PFSK-1 (cell line): ENCODE measurements at regions not wholly inside any gene's neighbourhood (a gene's known extent, or its start where the extent isn't known, plus 50 kb on each side); places are given as distances from the start of the nearest gene placed in this dataset.

Experiments used
- FOXP2 ChIP-seq: optimal IDR thresholded peaks from 2 replicates; pipeline ENCODE3; 2011; ENCODE audit warnings: borderline replicate concordance, control low read depth, inconsistent platforms; ENCODE audit not compliant: insufficient read depth; ENCODE audit errors: extremely low read length, extremely low read depth
- POLR2AphosphoS5 ChIP-seq: IDR thresholded peaks from 2 replicates; pipeline ENCODE4 v1.6.1; 2012; ENCODE audit warnings: low read depth, mild to moderate bottlenecking, control low read depth, low read length, moderate library complexity
- REST ChIP-seq, 2 experiments: IDR thresholded peaks; 2 replicates each; pipeline versions ENCODE4 v1.6.1 to v1.8.0; 2011 to 2012; ENCODE audit warnings: low read depth in 2 of 2, low read length in 2 of 2, control low read depth in 1 of 2, inconsistent platforms in 1 of 2, mild to moderate bottlenecking in 1 of 2, moderate library complexity in 1 of 2; ENCODE audit not compliant: insufficient read depth in 1 of 2
- SIN3A ChIP-seq: IDR thresholded peaks from 2 replicates; pipeline ENCODE4 v1.6.1; 2012; ENCODE audit warnings: mild to moderate bottlenecking, low read length, moderate library complexity, borderline replicate concordance; ENCODE audit not compliant: insufficient read depth
- TAF1 ChIP-seq: IDR thresholded peaks from 2 replicates; pipeline ENCODE4 v1.6.1; 2012; ENCODE audit warnings: low read length, control low read depth, borderline replicate concordance; ENCODE audit not compliant: insufficient read depth

- TF ChIP-seq POLR2AphosphoS5 = no peak
- TF ChIP-seq TAF1 = no peak
- TF ChIP-seq REST (IDR thresholded peaks at IDR 0.05; ENCODE audit: insufficient read depth in 1 of 2, low read depth in 2 of 2, low read length in 2 of 2) = no peak
- TF ChIP-seq FOXP2 = no peak
- TF ChIP-seq SIN3A = no peak
Observed at GRCh38 chr7:93736668-93737369, 153.7 kb downstream of the TFPI2 start.

GRCh38 chr7:93728292-93728691 lies 153.8 kb upstream of the CALCR start:
- TF ChIP-seq FOXP2 (no peak), POLR2AphosphoS5 (no peak), SIN3A (no peak), TAF1 (no peak), REST (IDR thresholded peaks at IDR 0.05; ENCODE audit: insufficient read depth in 1 of 2, low read depth in 2 of 2, low read length in 2 of 2) (no peak)

GRCh38 chr7:93725954-93726353 lies 151.4 kb upstream of the CALCR start:
- TF ChIP-seq SIN3A = no peak
- peak; percentile 77 to 89 for TF ChIP-seq REST (IDR thresholded peaks at IDR 0.05; ENCODE audit: insufficient read depth in 1 of 2, low read depth in 2 of 2, low read length in 2 of 2)

- TF ChIP-seq TAF1 (no peak), REST (IDR thresholded peaks at IDR 0.05; ENCODE audit: insufficient read depth in 1 of 2, low read depth in 2 of 2, low read length in 2 of 2) (no peak), SIN3A (no peak), FOXP2 (no peak), POLR2AphosphoS5 (no peak)
Observed at GRCh38 chr7:93723424-93724124, 149.1 kb upstream of the CALCR start.
